AG08396 (cell line): ENCODE measurements at regions not wholly inside any gene's neighbourhood (a gene's known extent, or its start where the extent isn't known, plus 50 kb on each side); places are given as distances from the start of the nearest gene placed in this dataset.
"Not testable (repeated sequence)": the region's sequence is repeated elsewhere in the genome, so short reads cannot be mapped to it uniquely, and the experiment has no call there.

Source experiments
- DNase-seq: peaks from one replicate; pipeline ENCODE4 v3.0.0; 2012; ENCODE audit warnings: low spot score, mixed read lengths

- DNase-seq, result peak; percentile 93
Observed at GRCh38 chr3:125916376-125916978, 52.5 kb upstream of the ROPN1B start.

- DNase-seq, result not testable (repeated sequence)
Observed at GRCh38 chr3:125917020-125917549, 51.9 kb upstream of the ROPN1B start.

- DNase-seq, result not testable (repeated sequence)
Observed at GRCh38 chr3:125918024-125918423, 51.0 kb upstream of the ROPN1B start.

GRCh38 chr3:125918451-125918850, 50.5 kb upstream of the ROPN1B start:
- DNase-seq, result not testable (repeated sequence)

GRCh38 chr3:125918866-125919265, 50.1 kb upstream of the ROPN1B start:
- DNase-seq, result not testable (repeated sequence)
